ENCODE measurements at regions not wholly inside any gene's neighbourhood (a gene's known extent, or its start where the extent isn't known, plus 50 kb on each side); places are given as distances from the start of the nearest gene placed in this dataset.

DNA sequence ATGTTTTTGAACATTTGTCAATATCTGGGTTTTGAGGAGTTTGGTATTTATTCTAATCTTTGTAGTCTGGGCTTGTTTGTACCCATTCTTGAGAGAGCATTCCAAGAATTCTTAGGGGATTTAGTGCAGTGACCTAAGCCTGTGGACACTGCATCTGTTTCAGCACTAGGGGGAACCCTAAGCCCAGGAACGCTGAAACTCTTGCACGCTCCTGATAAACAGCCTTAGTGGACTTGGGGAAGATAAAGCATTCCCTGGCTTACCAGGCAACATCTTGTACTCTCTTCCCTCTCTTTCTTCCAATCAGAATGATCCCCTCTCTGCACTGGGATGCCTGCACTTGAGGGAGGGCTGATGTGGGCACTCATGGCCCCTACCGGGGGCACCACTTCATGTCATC is 654.9 kb upstream of the HTR2C start:
- in situ Hi-C loops (cut with MboI; ENCODE audit: low pct_ligation_motif_present in 1 of 4, low pct_unique_long_range_greater_than_20kb in 1 of 4, low sequenced_read_pairs in 3 of 4) (no loop called here), intact Hi-C loops (cut with DNase I; ENCODE audit: low total_unique reads) (no loop called here)
- H3K27ac ChIP-seq = no peak overlapping the region

GRCh38 chrX:113920661-113921060 is 663.2 kb upstream of the HTR2C start:
- TF ChIP-seq POLR2AphosphoS5 (IDR thresholded peaks at IDR 0.05) (no peak), POLR2A (IDR thresholded peaks at IDR 0.05) (no peak), CTCF (IDR thresholded peaks at IDR 0.05) (no peak), EP300 (IDR thresholded peaks at IDR 0.05; ENCODE audit: low read depth) (no peak)
- intact Hi-C loops (cut with DNase I; ENCODE audit: low total_unique reads) (no loop called here), in situ Hi-C loops (cut with MboI; ENCODE audit: low pct_ligation_motif_present in 1 of 4, low pct_unique_long_range_greater_than_20kb in 1 of 4, low sequenced_read_pairs in 3 of 4) (no loop called here)

More for the DNA sequence above, 654.9 kb upstream of the HTR2C start:
- Histone ChIP-seq H3K36me3 (no peaks in the 10 kb centered on the region), H3K9me3 (no peaks in the 10 kb centered on the region), H3K4me1 (no peaks in the 10 kb centered on the region), H3K4me3 (no peak overlapping the region), H3K27me3 (no peaks in the 10 kb centered on the region)
- peak; percentile 17 for DNase-seq
- peak; percentile 23 to 47 (median 36) for TF ChIP-seq CTCF (IDR thresholded peaks at IDR 0.05)
- TF ChIP-seq EP300 (IDR thresholded peaks at IDR 0.05; ENCODE audit: low read depth) = no peak
- 41% methylated on average over 3 of the region's 3 CpGs; no CpG with 5 or more reads in 1 of the 2 donors for WGBS, 2 donors (ENCODE audit: low coverage in 1 of 2)

DNA sequence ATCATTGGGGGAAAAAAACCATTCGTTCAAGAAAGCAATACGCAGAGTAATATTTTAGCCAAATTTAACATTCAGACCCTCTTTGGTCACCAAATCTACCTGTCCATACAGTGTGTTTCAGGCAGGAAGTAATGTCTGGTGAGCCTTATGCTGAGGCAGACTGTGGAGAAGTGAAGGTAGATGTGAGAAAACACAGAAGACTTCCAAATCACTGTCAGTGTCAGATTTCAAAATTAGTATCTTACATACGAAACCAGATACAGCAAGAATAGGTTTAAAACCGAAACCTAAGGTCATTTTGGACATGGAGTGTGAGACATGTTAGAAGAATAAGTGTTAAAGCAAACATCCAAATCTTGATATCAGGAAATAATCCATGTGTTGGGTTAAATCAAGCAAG is 664.5 kb upstream of the HTR2C start:
- H3K27me3 ChIP-seq = no peaks in the 10 kb centered on the region
- H3K4me1 ChIP-seq = no peaks in the 10 kb centered on the region
- no peak overlapping the region for H3K4me3 ChIP-seq
- 60 to 61% methylated on average over 1 to 4 of the region's 4 CpGs for WGBS, 2 donors (ENCODE audit: low coverage in 1 of 2)
- H3K9me3 ChIP-seq = no peaks in the 10 kb centered on the region
- TF ChIP-seq CTCF (IDR thresholded peaks at IDR 0.05) = no peak
- TF ChIP-seq POLR2A (IDR thresholded peaks at IDR 0.05) = no peak
- TF ChIP-seq EP300 (IDR thresholded peaks at IDR 0.05; ENCODE audit: low read depth) = no peak
- TF ChIP-seq POLR2AphosphoS5 (IDR thresholded peaks at IDR 0.05) = no peak
- intact Hi-C loops (cut with DNase I; ENCODE audit: low total_unique reads) = no loop called here
- no peak overlapping the region for H3K27ac ChIP-seq
- H3K36me3 ChIP-seq = no peaks in the 10 kb centered on the region
- no peak for DNase-seq
- in situ Hi-C loops (cut with MboI; ENCODE audit: low pct_ligation_motif_present in 1 of 4, low pct_unique_long_range_greater_than_20kb in 1 of 4, low sequenced_read_pairs in 3 of 4) = no loop called here

More at GRCh38 chrX:113920661-113921060, 663.2 kb upstream of the HTR2C start:
- H3K27me3 ChIP-seq = no peaks in the 10 kb centered on the region
- no peak for DNase-seq
- H3K4me1 ChIP-seq = no peaks in the 10 kb centered on the region
- 49 to 76% methylated on average over 3 to 4 of the region's 4 CpGs for WGBS, 2 donors (ENCODE audit: low coverage in 1 of 2)
- no peak overlapping the region for H3K4me3 ChIP-seq
- no peaks in the 10 kb centered on the region for H3K9me3 ChIP-seq
- H3K27ac ChIP-seq = no peak overlapping the region
- H3K36me3 ChIP-seq = no peaks in the 10 kb centered on the region

DNA sequence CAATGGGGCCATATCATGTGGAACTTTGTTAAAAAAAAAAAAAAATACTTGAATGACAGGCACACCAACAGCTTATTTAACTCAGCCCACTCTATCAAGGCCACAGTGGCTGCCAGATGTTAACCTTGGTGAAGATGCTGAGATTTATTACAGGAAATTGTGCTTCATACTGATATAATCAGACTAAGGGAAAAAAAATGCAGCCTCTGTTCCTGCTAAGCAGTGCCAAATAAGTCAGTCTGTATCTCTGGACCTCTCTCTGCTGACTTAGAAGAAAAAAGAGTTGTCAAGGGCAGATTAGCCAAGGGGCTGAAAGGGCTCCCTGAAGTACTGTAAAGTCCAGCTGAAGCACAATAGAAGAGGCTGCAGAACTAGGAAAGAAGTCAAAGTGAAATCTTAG is 677.7 kb upstream of the HTR2C start:
- H3K27me3 ChIP-seq = no peaks in the 10 kb centered on the region
- H3K27ac ChIP-seq = no peak overlapping the region
- no peaks in the 10 kb centered on the region for H3K4me1 ChIP-seq
- H3K4me3 ChIP-seq = no peak overlapping the region
- H3K36me3 ChIP-seq = no peaks in the 10 kb centered on the region
- TF ChIP-seq POLR2A (IDR thresholded peaks at IDR 0.05) (no peak), CTCF (IDR thresholded peaks at IDR 0.05) (no peak), EP300 (IDR thresholded peaks at IDR 0.05; ENCODE audit: low read depth) (no peak), POLR2AphosphoS5 (IDR thresholded peaks at IDR 0.05) (no peak)
- intact Hi-C loops (cut with DNase I; ENCODE audit: low total_unique reads) = no loop called here
- no peaks in the 10 kb centered on the region for H3K9me3 ChIP-seq
- in situ Hi-C loops (cut with MboI; ENCODE audit: low pct_ligation_motif_present in 1 of 4, low pct_unique_long_range_greater_than_20kb in 1 of 4, low sequenced_read_pairs in 3 of 4) = no loop called here
- DNase-seq = no peak
